Daoy (cell line): ENCODE measurements at regions not wholly inside any gene's neighbourhood (a gene's known extent, or its start where the extent isn't known, plus 50 kb on each side); places are given as distances from the start of the nearest gene placed in this dataset.

Source experiments
- DNase-seq: peaks from one replicate; pipeline ENCODE4 v3.0.0-alpha.2; 2015; ENCODE audit warnings: low read depth

DNA sequence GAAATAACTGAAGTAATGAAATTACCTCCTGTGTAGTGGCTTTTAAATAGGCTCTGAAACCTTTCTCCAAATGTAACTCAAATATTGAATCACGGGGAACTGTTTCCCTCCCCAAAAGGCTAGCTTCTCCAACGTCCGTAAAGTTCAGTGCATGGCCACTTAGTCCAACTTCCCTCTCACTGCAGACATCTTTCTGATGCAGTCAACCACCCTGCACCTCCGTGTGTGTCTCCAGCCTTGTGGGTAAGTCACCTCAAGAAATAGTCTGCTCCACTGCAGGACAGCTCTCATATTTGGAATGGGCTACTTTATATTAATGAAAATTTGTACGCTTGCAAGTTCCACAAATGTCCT lies 152.5 kb upstream of the CYRIA start:
- DNase-seq: no peak

DNA sequence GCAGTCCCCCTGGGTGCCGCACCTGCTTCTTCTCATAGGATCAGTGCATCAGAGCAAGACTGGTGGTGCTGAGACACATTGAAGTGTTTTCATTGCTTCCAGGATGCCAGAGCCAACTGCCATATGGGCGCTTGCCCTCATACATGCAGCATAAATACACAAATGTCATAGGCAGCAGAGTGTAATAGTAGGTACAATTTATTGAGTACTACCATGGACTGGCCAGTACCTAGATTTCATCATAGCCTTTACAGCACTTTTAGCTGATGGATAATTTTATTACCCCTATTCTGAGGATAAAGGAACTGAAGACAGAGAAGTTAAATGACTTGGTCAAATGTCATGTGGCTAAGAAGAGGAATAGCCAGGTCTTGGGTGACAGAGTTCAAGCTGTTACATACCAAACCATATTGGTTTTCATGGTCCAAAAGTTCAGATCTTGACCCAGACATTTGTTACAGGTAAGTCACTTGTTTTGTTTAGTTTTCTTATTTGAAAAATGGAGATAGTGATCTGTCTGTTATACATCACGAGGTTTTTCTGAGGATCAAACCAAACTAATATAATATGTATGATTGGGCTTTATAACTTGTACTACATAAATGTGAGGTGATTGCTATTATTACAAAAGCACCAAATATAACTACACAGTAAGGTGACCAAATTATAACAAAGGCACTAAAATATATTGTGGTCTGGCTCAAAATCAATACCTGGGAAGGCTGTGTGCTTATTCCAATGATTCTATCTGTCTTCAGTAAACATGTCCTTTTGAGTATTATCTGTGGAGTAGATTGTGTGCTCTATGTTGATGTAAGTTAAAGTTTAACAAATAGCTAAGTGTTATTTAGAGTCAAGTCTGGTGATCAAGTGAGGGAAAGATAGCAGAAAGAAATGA lies 151.9 kb upstream of the CYRIA start:
- DNase-seq: no peak

GRCh38 chr2:16816522-16816921 lies 150.9 kb upstream of the CYRIA start:
- DNase-seq: no peak

DNA sequence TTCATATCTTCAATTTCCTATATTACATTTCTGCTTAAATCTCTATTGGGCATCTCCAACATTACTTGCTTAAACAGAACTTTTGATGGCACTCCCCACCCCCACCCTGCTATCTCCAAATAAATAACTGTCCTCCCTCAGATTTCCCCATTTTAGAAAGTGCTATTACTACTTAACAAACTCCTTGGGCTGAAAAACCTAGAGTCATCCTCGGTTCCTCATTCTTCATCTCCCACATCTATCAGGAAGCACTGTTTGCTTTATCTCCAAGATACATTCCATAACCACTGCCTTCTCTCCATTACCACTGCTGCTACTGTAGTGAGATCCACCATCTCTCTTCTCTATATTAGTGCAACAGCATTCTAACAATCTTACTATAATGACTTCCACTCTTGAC lies 150.4 kb upstream of the CYRIA start:
- DNase-seq: no peak

- no peak for DNase-seq
Measured at GRCh38 chr2:16813593-16813992, 148.0 kb upstream of the CYRIA start.

DNA sequence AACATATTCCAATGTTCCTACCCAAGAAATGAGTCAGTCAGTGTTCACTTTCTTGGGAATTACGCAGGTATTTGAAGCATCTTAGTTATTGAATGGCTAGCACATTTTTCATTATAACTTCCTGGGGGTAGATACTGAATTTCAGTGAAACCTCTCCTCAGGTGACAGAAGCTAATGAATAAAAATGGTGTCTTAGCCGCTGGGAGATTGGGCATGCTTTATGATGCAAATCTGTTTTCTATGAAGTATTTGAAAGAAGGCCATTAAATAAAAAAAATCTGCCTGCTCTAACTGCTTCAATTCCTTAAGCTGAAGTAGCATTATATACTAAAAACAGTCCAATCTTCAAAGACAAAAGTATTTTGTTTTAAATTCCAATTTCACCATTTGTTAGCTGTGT lies 132.8 kb upstream of the CYRIA start:
- DNase-seq: no peak

DNA sequence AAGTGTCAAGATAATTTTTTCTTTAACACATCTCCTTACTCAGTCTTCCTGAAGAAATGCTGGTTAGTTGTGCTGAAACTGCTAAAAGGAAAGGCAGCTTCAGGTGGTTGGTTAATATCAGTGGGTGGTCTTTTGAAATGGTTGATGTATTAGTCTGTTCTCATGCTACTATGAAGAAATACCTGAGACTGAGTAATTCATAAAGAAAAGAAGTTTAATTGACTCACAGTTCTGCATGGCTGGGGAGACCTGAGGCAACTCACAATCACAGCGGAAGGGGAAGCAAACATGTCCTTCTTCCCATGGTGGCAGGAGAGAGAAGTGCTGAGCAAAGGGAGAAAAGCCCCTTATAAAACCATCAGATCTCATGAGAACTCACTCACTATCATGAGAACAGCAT lies 125.9 kb upstream of the CYRIA start:
- DNase-seq: no peak

GRCh38 chr2:16785149-16785548 lies 119.5 kb upstream of the CYRIA start:
- DNase-seq: no peak

- no peak for DNase-seq
Measured at GRCh38 chr2:16784652-16785051, 119.0 kb upstream of the CYRIA start.

DNA sequence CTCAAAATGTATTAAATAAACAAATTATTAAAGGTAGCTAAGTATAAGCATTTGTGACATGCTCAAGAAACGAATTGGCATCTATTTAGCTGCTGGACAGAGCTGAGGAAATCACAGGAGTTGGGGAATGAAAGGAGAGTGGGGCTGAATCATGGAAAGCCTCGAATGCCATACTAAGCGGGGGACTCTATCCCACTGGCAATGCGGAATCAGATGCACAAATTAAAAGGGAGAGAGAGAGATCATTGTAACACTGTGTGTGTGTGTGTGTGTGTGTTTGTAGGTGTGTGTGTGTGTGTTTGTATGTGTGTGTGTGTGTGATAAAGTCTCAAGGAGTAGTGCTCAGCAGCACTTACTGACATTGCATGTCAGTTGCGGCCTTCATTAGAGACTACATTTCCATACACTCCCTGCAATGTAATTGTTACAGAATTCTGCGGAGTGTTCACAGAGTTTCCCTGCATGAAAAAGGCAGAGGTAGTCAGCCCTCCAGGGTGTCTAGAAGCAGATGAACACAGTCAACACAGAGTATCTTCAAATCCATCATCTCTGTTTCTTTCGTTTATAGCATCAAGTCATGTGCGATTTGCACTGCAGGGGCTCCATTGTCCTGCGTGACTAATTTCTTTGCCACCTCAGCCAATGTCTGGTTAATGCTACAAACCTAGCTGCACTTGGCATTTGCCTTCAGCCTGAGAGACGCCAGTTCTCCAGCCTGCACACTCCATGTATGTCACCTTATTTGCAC lies 111.7 kb upstream of the CYRIA start:
- no peak for DNase-seq

DNA sequence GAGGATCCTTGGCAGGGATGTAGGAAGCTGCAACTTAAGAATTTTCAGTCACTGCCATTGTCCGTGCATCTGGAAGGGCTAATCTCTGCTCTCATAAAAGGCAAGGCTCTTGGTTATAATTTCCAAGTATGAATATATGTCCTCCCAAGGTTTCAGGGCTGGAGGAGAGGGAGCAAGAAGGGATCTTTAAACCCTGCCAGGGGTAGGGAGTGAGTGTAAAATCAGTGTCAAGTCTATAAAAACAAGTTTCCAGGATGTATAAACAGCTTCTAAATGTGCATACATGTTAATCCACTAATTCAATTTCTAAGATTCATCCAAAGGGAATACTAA lies 110.2 kb upstream of the CYRIA start:
- DNase-seq: no peak

- no peak for DNase-seq
Measured at GRCh38 chr2:16774980-16775898, 109.6 kb upstream of the CYRIA start.

GRCh38 chr2:16774091-16774490 lies 108.5 kb upstream of the CYRIA start:
- no peak for DNase-seq

DNA sequence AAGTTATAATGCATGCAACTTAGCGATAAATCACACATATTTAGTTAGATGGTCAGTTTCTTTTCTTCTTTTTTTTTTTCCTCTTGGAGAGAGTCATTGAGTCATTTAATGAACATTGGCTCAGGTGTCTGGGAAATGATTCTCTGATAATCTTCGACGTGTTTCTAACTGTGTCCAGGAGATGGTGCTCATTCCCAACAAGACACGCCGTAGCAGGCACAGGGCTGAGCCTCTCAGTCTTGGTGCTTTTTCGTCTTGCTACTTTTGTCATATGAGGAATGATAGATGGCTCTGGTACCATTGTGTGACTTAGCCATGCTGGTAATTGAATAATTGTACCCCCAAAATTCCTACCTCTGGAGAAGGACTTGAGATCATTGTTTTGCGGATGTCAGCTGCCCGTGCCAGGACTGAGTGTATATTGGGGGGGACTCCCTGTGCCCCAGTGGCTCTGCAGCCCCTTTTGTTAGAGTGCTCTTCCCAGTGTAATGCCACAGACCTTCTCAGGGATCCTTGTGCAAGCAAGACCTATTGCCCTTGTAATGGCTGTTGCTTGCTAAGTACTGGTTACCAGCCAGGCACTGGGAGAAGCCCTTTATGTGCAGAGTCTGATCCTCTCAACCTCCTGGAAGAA lies 107.6 kb upstream of the CYRIA start:
- peak; percentile 5 for DNase-seq

- no peak for DNase-seq
Measured at GRCh38 chr2:16767789-16768476, 102.3 kb upstream of the CYRIA start.

DNA sequence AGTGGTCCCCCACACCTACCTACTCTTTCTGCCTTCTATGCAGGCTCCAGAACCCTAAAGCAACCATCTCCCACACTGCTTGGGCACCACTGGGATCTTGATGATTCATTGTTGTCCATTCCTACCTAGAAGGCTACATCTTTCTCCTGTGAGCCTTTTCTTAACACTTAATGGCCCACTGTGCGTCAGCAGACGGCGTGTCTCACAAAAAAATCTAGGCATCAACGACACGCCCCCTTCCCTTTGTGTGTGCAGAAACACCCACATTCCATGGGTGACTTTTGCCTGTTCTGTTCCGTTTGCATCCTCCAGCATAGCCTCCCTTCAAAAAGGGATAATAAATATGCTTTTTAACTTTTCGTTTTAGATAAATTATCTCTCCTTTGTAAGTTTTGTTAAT lies 99.7 kb upstream of the CYRIA start:
- no peak for DNase-seq

DNA sequence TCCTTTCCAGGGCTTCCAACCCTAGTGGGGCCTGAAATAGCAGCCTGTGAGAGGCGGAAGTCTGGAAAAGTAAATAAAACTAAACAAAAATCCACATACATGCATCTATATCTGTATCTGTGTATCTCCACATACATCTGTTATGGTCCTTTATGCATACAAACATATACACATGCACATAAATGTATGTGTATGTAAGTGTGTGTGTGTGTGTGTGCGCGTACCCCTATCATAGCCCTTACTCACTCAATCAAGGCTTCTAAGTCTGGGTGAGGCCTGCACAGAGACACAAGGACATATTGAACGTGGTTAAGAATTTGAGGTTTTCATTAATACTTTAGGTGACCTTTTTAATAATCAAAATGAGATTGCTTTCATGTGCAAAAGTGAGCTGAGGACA lies 98.9 kb upstream of the CYRIA start:
- DNase-seq: no peak

DNA sequence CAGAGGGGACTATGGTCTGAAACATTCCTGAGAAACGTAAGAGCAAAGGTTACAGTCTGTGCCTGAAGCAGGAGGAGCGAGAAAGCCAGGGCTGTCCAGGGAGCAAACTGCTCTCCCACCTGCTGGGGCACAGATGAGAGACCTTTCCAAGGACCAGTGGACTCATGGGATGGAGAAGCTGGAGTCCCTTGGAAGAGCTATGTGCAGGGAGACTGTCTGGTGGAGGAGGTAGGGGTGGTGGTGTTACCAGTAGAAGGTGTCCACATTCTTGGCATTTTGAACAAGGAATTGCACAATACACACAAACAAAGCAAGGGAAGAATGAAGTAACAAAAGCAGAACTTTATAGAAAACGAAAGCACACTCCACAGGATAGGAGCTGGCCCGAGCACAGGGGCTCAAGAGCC lies 97.9 kb upstream of the CYRIA start:
- DNase-seq: no peak

DNA sequence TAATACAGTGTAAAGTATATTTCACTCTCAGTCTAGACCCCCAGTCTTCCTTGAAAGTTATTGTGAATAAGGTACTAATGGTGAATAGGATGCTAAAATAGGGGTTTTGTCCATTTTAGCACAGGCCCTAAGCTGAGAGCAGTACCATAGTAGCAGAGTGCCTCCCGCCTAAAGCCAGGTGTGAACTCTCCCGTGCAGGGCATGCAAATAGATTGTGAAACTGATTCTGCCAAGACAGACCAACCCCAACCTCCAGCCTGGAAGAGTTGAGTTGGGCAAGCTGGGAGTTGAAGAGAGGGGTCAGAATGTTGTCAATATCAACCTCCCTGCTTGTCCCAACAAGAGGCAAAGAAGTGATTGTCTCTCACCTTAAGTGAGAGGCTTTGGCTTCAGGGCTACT lies 97.4 kb upstream of the CYRIA start:
- DNase-seq: no peak

- DNase-seq: no peak
Measured at GRCh38 chr2:16760426-16760825, 94.8 kb upstream of the CYRIA start.
